Lower leg skin (tissue), 3 donors: ENCODE measurements at regions not wholly inside any gene's neighbourhood (a gene's known extent, or its start where the extent isn't known, plus 50 kb on each side); places are given as distances from the start of the nearest gene placed in this dataset.

Source experiments
- CTCF ChIP-seq, 3 donors: fragments of 450-650 bp; IDR thresholded peaks; one replicate each; pipeline ENCODE4 v1.5.1; 2016; ENCODE audit warnings: antibody characterized with exemption in 3 of 3, mild to moderate bottlenecking in 3 of 3, moderate library complexity in 2 of 3
- POLR2A ChIP-seq, 2 donors: fragments of 450-650 bp; IDR thresholded peaks; one replicate each; pipeline ENCODE4 v1.6.1; 2016 to 2017; ENCODE audit warnings: antibody characterized with exemption in 2 of 2, mild to moderate bottlenecking in 1 of 2, moderate library complexity in 1 of 2

GRCh38 chr2:58553522-58553921 is 312.4 kb upstream of the FANCL start:
- TF ChIP-seq CTCF (IDR thresholded peaks at IDR 0.05) (no peak), POLR2A (IDR thresholded peaks at IDR 0.05) (no peak)
